OCI-LY7 (cell line): ENCODE measurements at regions not wholly inside any gene's neighbourhood (a gene's known extent, or its start where the extent isn't known, plus 50 kb on each side); places are given as distances from the start of the nearest gene placed in this dataset.

Experiments
- BruUV-seq: library from RNA; stranded (reverse); fragments of 400-500 nt; replicated peaks from 2 replicates; lab custom pipeline; 2021; lab: Mats Ljungman, UMichigan
- CTCF ChIA-PET: fragments of 300-600 bp; sonication (Branson Sonifier 250); formaldehyde crosslinking; loops from one replicate; lab custom pipeline; 2022; ENCODE audit warnings: antibody characterized with exemption; ENCODE audit not compliant: unreplicated experiment; lab: Charles Lee
- POLR2A ChIA-PET: fragments of 300-600 bp; sonication (Branson Sonifier 250); formaldehyde crosslinking; loops from one replicate; lab custom pipeline; 2022; ENCODE audit warnings: antibody characterized with exemption; lab: Charles Lee
- DNase-seq: peaks from one replicate; pipeline ENCODE4 v3.0.0-alpha.2; 2015; ENCODE audit warnings: low spot score
- H2AFZ ChIP-seq: fragments of 200-600 bp; sonication (generic), shearing (Covaris generic); 2 replicates; pipeline ENCODE4 v1.6.1; 2014; ENCODE audit warnings: mild to moderate bottlenecking, antibody characterized with exemption, low read length, moderate library complexity
- H3K27ac ChIP-seq: fragments of 200-600 bp; sonication (generic); 2 replicates; pipeline ENCODE4 v1.5.1; 2014; ENCODE audit warnings: mixed run types, low read depth, mild to moderate bottlenecking, moderate library complexity, low read length, inconsistent platforms; ENCODE audit not compliant: poor library complexity, severe bottlenecking
- H3K36me3 ChIP-seq: fragments of 200-600 bp; sonication (generic); 2 replicates; pipeline ENCODE4 v1.6.1; 2014; ENCODE audit warnings: mild to moderate bottlenecking, antibody characterized with exemption, low read length, moderate library complexity, mixed read lengths; ENCODE audit not compliant: insufficient read depth
- H3K4me1 ChIP-seq: fragments of 200-600 bp; sonication (generic); 2 replicates; pipeline ENCODE4 v1.5.1; 2014; ENCODE audit warnings: mild to moderate bottlenecking, low read length; ENCODE audit not compliant: insufficient read depth, poor library complexity, severe bottlenecking
- H3K4me2 ChIP-seq: fragments of 200-600 bp; sonication (generic); 2 replicates; pipeline ENCODE4 v1.6.1; 2014; ENCODE audit warnings: mild to moderate bottlenecking, low read length
- H3K4me3 ChIP-seq: fragments of 200-600 bp; sonication (generic); 2 replicates; pipeline ENCODE4 v1.5.1; 2014; ENCODE audit warnings: mild to moderate bottlenecking, low read depth, low read length; ENCODE audit not compliant: poor library complexity, severe bottlenecking
- H3K79me2 ChIP-seq: fragments of 200-600 bp; sonication (generic); 2 replicates; pipeline ENCODE4 v1.6.1; 2016; ENCODE audit warnings: low read depth, mild to moderate bottlenecking, low read length, moderate library complexity, mixed read lengths; ENCODE audit not compliant: insufficient read depth
- H3K9me2 ChIP-seq: fragments of 200-600 bp; sonication (generic); 2 replicates; pipeline ENCODE4 v1.6.1; 2016; ENCODE audit warnings: mild to moderate bottlenecking, low read length, mixed read lengths; ENCODE audit not compliant: insufficient read depth
- H3K9me3 ChIP-seq: fragments of 200-600 bp; sonication (generic); 2 replicates; pipeline ENCODE4 v1.6.1; 2014; ENCODE audit warnings: mild to moderate bottlenecking, mixed run types, low read length, mixed read lengths
- H4K20me1 ChIP-seq: fragments of 200-600 bp; sonication (generic); 2 replicates; pipeline ENCODE4 v1.6.1; 2014; ENCODE audit warnings: mild to moderate bottlenecking, antibody characterized with exemption, low read length, moderate library complexity, mixed read lengths; ENCODE audit not compliant: insufficient read depth
- CTCF ChIP-seq: fragments of 200-600 bp; sonication (generic); conservative IDR thresholded peaks from 2 replicates; pipeline ENCODE4 v1.5.1; 2014; ENCODE audit warnings: mild to moderate bottlenecking, antibody characterized with exemption, low read length, moderate library complexity, mixed read lengths
- EZH2phosphoT487 ChIP-seq: fragments of 200-600 bp; sonication (generic); IDR thresholded peaks from 2 replicates; pipeline ENCODE4 v1.6.1; 2018; ENCODE audit warnings: low read depth, borderline replicate concordance, mild to moderate bottlenecking, mixed run types, antibody characterized with exemption, low read length, moderate library complexity, mixed read lengths
- intact Hi-C: fragments of 100-400 bp; cut with micrococcal nuclease; formaldehyde crosslinking; loops from one replicate; pipeline ENCODE4 v1.10.0; 2022; ENCODE audit not compliant: unreplicated experiment

- Histone ChIP-seq H4K20me1 (no peaks in the 10 kb centered on the region), H3K36me3 (no peaks in the 10 kb centered on the region), H3K4me1 (no peaks in the 10 kb centered on the region), H3K9me2 (no peaks in the 10 kb centered on the region), H2AFZ (no peak overlapping the region), H3K4me3 (no peak overlapping the region), H3K27ac (no peak overlapping the region), H3K79me2 (no peaks in the 10 kb centered on the region), H3K9me3 (no peaks in the 10 kb centered on the region), H3K4me2 (no peak overlapping the region)
- ChIA-PET POLR2A (interaction anchor here (0.5 kb wide), 1 partner anchor 580 kb away, joined by 7 read pairs; no protein-coding TSS in a partner anchor), CTCF (no interaction called here)
- no peak for DNase-seq
- intact Hi-C loops, result loop anchor here (1.0 kb wide), 1 partner anchor 19 kb away; no protein-coding TSS in a partner anchor
- TF ChIP-seq CTCF, result no peak
- no peak for TF ChIP-seq EZH2phosphoT487
- BruUV-seq, result no TSS peak
Observed at GRCh38 chr14:97441740-97442362, 644.7 kb downstream of the VRK1 start.

- no peak for TF ChIP-seq CTCF
- TF ChIP-seq EZH2phosphoT487, result no peak
- BruUV-seq, result no TSS peak
- no peaks in the 10 kb centered on the region for H3K79me2 ChIP-seq
- H3K27ac ChIP-seq, result no peak overlapping the region
- H3K9me3 ChIP-seq, result no peaks in the 10 kb centered on the region
- no peaks in the 10 kb centered on the region for H4K20me1 ChIP-seq
- no peak overlapping the region for H2AFZ ChIP-seq
- CTCF ChIA-PET, result no interaction called here
- H3K9me2 ChIP-seq, result no peaks in the 10 kb centered on the region
- H3K4me2 ChIP-seq, result no peak overlapping the region
- no peak for DNase-seq
- POLR2A ChIA-PET, result interaction anchor here (0.5 kb wide), 1 partner anchor 580 kb away, joined by 7 read pairs; no protein-coding TSS in a partner anchor
- H3K4me3 ChIP-seq, result no peak overlapping the region
- no peaks in the 10 kb centered on the region for H3K4me1 ChIP-seq
- H3K36me3 ChIP-seq, result no peaks in the 10 kb centered on the region
- intact Hi-C loops, result no loop called here
Observed at GRCh38 chr14:97442363-97442762, 645.2 kb downstream of the VRK1 start.

- ChIA-PET CTCF (no interaction called here), POLR2A (no interaction called here)
- DNase-seq, result no peak
- Histone ChIP-seq H3K36me3 (no peaks in the 10 kb centered on the region), H3K79me2 (no peaks in the 10 kb centered on the region), H3K27ac (no peak overlapping the region), H2AFZ (no peak overlapping the region), H4K20me1 (no peaks in the 10 kb centered on the region), H3K9me2 (no peaks in the 10 kb centered on the region), H3K4me2 (no peak overlapping the region), H3K9me3 (no peaks in the 10 kb centered on the region), H3K4me3 (no peak overlapping the region), H3K4me1 (no peaks in the 10 kb centered on the region)
- TF ChIP-seq CTCF, result no peak
- no peak for TF ChIP-seq EZH2phosphoT487
- intact Hi-C loops, result no loop called here
- no TSS peak for BruUV-seq
Observed at GRCh38 chr14:97443412-97443811, 646.2 kb downstream of the VRK1 start.
